ENCODE measurements at regions not wholly inside any gene's neighbourhood (a gene's known extent, or its start where the extent isn't known, plus 50 kb on each side); places are given as distances from the start of the nearest gene placed in this dataset.

GRCh38 chr2:22485486-22485885, 899.5 kb upstream of the KLHL29 start:
- intact Hi-C loops (cut with DNase I), result no loop called here
- 34 to 51% (median 39%) methylated on average over 2 of the region's 2 CpGs for WGBS, 4 donors
- Histone ChIP-seq H3K27ac (no peak overlapping the region), H3K4me3 (no peak overlapping the region), H3K4me1 (peaks cover 0 to 7% (median 0%) of the 10 kb centered on the region in 12 donors), H3K9me3 (no peaks in the 10 kb centered on the region), H3K27me3 (no peaks in the 10 kb centered on the region), H3K36me3 (no peaks in the 10 kb centered on the region)
- no peak for ATAC-seq
- no peak for DNase-seq
- no peak for TF ChIP-seq CTCF (IDR thresholded peaks at IDR 0.05)
- TF ChIP-seq POLR2A (IDR thresholded peaks at IDR 0.05), result no peak

- H3K4me1 ChIP-seq, result peaks cover 0 to 3% (median 0%) of the 10 kb centered on the region in 12 donors
- DNase-seq, result no peak
- ATAC-seq, result no peak
- H3K27me3 ChIP-seq, result no peaks in the 10 kb centered on the region
- TF ChIP-seq POLR2A (IDR thresholded peaks at IDR 0.05) (no peak), CTCF (IDR thresholded peaks at IDR 0.05) (no peak)
- H3K4me3 ChIP-seq, result no peak overlapping the region
- no peak overlapping the region for H3K27ac ChIP-seq
- no peaks in the 10 kb centered on the region for H3K36me3 ChIP-seq
- intact Hi-C loops (cut with DNase I), result no loop called here
- H3K9me3 ChIP-seq, result no peaks in the 10 kb centered on the region
- 60 to 62% (median 60%) methylated on average over 4 of the region's 4 CpGs for WGBS, 4 donors
These were observed 898.6 kb upstream of the KLHL29 start for GRCh38 chr2:22486343-22486742.

GRCh38 chr2:22487036-22487435, 897.9 kb upstream of the KLHL29 start:
- Histone ChIP-seq H3K9me3 (no peaks in the 10 kb centered on the region), H3K36me3 (no peaks in the 10 kb centered on the region), H3K27me3 (no peaks in the 10 kb centered on the region), H3K4me3 (no peak overlapping the region), H3K4me1 (no peaks in the 10 kb centered on the region), H3K27ac (no peak overlapping the region)
- DNase-seq (no peak), ATAC-seq (no peak)
- 62 to 72% (median 68%) methylated on average over 2 of the region's 2 CpGs for WGBS, 4 donors
- TF ChIP-seq POLR2A (IDR thresholded peaks at IDR 0.05) (no peak), CTCF (IDR thresholded peaks at IDR 0.05) (no peak)
- intact Hi-C loops (cut with DNase I), result no loop called here

GRCh38 chr2:22487541-22487940, 897.4 kb upstream of the KLHL29 start:
- H3K4me1 ChIP-seq, result no peaks in the 10 kb centered on the region
- no peaks in the 10 kb centered on the region for H3K27me3 ChIP-seq
- no peak for TF ChIP-seq CTCF (IDR thresholded peaks at IDR 0.05)
- no peak for TF ChIP-seq POLR2A (IDR thresholded peaks at IDR 0.05)
- WGBS, 4 donors, result 72 to 81% (median 75%) methylated on average over 3 of the region's 3 CpGs
- H3K36me3 ChIP-seq, result no peaks in the 10 kb centered on the region
- H3K27ac ChIP-seq, result no peak overlapping the region
- DNase-seq, result no peak
- no peak overlapping the region for H3K4me3 ChIP-seq
- H3K9me3 ChIP-seq, result no peaks in the 10 kb centered on the region
- ATAC-seq, result no peak
- intact Hi-C loops (cut with DNase I), result no loop called here

Data from heart left ventricle (tissue), 16 donors.